K562 (cell line): ENCODE measurements at regions not wholly inside any gene's neighbourhood (a gene's known extent, or its start where the extent isn't known, plus 50 kb on each side); places are given as distances from the start of the nearest gene placed in this dataset.

Experiments
- C11orf30 ChIP-seq: fragments of 450-650 bp; IDR thresholded peaks from 2 replicates; pipeline ENCODE4 v1.6.1; 2016; ENCODE audit warnings: low read depth, mild to moderate bottlenecking
- EZH2 ChIP-seq: IDR thresholded peaks from 2 replicates; pipeline ENCODE4 v1.6.1; 2012; ENCODE audit warnings: low read depth, mild to moderate bottlenecking, inconsistent platforms, low read length, borderline replicate concordance
- GABPB2 ChIP-seq: fragments of 250-450 bp; sonication (Bioruptor Pico); conservative IDR thresholded peaks from 2 replicates; pipeline ENCODE4 v1.5.1; 2021; ENCODE audit warnings: mild to moderate bottlenecking
- KDM1A ChIP-seq, 2 experiments: fragments of 450-650 bp; IDR thresholded peaks; 2 replicates each; pipeline ENCODE4 v1.6.1; 2016; ENCODE audit warnings: mild to moderate bottlenecking in 2 of 2
- ZBTB17 ChIP-seq: fragments of 450-650 bp; formaldehyde crosslinking; IDR thresholded peaks from 2 replicates; pipeline ENCODE4 v1.4.0; 2020; ENCODE audit warnings: mild to moderate bottlenecking
- TF ChIP-seq, protein P1 (sequence below), 2 experiments: fragments of 450-650 bp in 1 of 2; sonication (generic) in 1 of 2; formaldehyde crosslinking; conservative IDR thresholded peaks; 2 replicates each; pipeline versions ENCODE4 v1.4.0 to v1.8.1; 2020 to 2022; ENCODE audit warnings: mild to moderate bottlenecking in 1 of 2, missing genetic modification reagents in 1 of 2
- TF ChIP-seq, protein P2 (sequence below): sonication (generic); formaldehyde crosslinking; IDR thresholded peaks from 2 replicates; pipeline ENCODE4 v1.8.1; 2023; ENCODE audit warnings: mild to moderate bottlenecking, missing genetic modification reagents, moderate library complexity
- TF ChIP-seq, protein P3 (sequence below): fragments of 200-800 bp; sonication (Bioruptor generic); IDR thresholded peaks from 2 replicates; pipeline ENCODE4 v1.6.1; 2016; ENCODE audit warnings: missing genetic modification characterization, missing compliant biosample characterization

DNA sequence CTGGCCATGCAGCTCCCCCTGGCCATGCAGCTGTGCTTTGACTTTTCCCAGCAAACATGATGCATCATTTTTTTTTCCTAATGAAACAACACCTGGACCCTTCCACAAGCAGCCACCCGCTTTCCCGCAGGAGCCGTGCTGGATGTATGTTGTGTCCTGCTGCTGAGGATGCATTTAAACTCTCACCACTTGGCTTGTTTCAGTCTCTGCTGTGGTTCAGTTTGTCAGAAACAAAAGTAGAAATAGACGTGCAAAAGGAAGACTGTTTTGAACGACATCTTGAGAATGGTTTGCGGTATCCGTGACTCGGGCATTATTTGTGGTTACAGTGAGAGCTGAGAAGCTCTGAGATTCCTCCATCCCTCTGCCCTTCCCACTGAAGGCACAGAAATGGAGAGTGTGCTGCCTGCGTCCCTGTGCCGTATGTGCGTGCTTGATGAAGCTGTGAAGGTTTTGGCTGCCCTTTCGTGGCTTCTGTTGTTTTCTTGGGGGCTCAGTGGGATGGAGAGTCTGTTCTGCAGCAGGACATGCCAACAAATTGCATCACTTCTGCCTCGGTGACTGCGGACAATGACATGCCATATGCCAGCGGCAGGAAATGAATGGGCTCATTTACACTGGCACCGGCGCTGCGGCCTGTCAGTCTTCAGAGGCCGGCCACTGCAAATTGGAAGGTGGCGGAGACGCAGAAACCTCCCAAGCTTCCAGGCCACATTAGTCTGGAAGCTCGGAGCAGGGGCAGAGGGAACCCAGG is 417.7 kb upstream of the SALL3 start (continued):
- TF ChIP-seq, protein P1, sequence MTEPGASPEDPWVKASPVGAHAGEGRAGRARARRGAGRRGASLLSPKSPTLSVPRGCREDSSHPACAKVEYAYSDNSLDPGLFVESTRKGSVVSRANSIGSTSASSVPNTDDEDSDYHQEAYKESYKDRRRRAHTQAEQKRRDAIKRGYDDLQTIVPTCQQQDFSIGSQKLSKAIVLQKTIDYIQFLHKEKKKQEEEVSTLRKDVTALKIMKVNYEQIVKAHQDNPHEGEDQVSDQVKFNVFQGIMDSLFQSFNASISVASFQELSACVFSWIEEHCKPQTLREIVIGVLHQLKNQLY (CRISPR knock-in tag; conservative IDR thresholded peaks at IDR 0.05): no peak
- TF ChIP-seq, protein P2, sequence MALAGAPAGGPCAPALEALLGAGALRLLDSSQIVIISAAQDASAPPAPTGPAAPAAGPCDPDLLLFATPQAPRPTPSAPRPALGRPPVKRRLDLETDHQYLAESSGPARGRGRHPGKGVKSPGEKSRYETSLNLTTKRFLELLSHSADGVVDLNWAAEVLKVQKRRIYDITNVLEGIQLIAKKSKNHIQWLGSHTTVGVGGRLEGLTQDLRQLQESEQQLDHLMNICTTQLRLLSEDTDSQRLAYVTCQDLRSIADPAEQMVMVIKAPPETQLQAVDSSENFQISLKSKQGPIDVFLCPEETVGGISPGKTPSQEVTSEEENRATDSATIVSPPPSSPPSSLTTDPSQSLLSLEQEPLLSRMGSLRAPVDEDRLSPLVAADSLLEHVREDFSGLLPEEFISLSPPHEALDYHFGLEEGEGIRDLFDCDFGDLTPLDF (CRISPR knock-in tag): no peak
- TF ChIP-seq, protein P3, sequence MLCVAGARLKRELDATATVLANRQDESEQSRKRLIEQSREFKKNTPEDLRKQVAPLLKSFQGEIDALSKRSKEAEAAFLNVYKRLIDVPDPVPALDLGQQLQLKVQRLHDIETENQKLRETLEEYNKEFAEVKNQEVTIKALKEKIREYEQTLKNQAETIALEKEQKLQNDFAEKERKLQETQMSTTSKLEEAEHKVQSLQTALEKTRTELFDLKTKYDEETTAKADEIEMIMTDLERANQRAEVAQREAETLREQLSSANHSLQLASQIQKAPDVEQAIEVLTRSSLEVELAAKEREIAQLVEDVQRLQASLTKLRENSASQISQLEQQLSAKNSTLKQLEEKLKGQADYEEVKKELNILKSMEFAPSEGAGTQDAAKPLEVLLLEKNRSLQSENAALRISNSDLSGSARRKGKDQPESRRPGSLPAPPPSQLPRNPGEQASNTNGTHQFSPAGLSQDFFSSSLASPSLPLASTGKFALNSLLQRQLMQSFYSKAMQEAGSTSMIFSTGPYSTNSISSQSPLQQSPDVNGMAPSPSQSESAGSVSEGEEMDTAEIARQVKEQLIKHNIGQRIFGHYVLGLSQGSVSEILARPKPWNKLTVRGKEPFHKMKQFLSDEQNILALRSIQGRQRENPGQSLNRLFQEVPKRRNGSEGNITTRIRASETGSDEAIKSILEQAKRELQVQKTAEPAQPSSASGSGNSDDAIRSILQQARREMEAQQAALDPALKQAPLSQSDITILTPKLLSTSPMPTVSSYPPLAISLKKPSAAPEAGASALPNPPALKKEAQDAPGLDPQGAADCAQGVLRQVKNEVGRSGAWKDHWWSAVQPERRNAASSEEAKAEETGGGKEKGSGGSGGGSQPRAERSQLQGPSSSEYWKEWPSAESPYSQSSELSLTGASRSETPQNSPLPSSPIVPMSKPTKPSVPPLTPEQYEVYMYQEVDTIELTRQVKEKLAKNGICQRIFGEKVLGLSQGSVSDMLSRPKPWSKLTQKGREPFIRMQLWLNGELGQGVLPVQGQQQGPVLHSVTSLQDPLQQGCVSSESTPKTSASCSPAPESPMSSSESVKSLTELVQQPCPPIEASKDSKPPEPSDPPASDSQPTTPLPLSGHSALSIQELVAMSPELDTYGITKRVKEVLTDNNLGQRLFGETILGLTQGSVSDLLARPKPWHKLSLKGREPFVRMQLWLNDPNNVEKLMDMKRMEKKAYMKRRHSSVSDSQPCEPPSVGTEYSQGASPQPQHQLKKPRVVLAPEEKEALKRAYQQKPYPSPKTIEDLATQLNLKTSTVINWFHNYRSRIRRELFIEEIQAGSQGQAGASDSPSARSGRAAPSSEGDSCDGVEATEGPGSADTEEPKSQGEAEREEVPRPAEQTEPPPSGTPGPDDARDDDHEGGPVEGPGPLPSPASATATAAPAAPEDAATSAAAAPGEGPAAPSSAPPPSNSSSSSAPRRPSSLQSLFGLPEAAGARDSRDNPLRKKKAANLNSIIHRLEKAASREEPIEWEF: no peak
- TF ChIP-seq EZH2 (no peak), KDM1A (IDR thresholded peaks at IDR 0.05) (no peak), GABPB2 (CRISPR knock-in tag) (no peak), C11orf30 (no peak), ZBTB17 (CRISPR knock-in tag) (no peak)
